Cardiac muscle cell (in vitro differentiated cells and primary cell): ENCODE measurements at regions not wholly inside any gene's neighbourhood (a gene's known extent, or its start where the extent isn't known, plus 50 kb on each side); places are given as distances from the start of the nearest gene placed in this dataset.
A peak's percentile ranks its signal among the peaks of the same experiment; 100 is the strongest.
"Not testable (repeated sequence)": the region's sequence is repeated elsewhere in the genome, so short reads cannot be mapped to it uniquely, and the experiment has no call there.

Experiments used
- DNase-seq, 2 donors: peaks; one replicate each; pipeline versions ENCODE4 v3.0.0 to v3.0.0-alpha.2; 2010 to 2017; ENCODE audit warnings: low read depth in 1 of 2, low spot score in 1 of 2
- H3K27ac ChIP-seq: fragments of 200-600 bp; sonication (generic); 2 replicates; pipeline ENCODE4 v1.5.1; 2016
- H3K27me3 ChIP-seq: fragments of 200-600 bp; sonication (generic); 2 replicates; pipeline ENCODE4 v1.6.0; 2016; ENCODE audit warnings: control low read depth
- H3K36me3 ChIP-seq: fragments of 200-600 bp; sonication (generic); 2 replicates; pipeline ENCODE4 v1.5.1; 2016; ENCODE audit warnings: control low read depth
- H3K4me1 ChIP-seq: fragments of 200-600 bp; sonication (generic); 2 replicates; pipeline ENCODE4 v1.8.1; 2017; ENCODE audit warnings: low read depth, mild to moderate bottlenecking, mixed run types
- H3K4me3 ChIP-seq: fragments of 200-600 bp; sonication (generic); 2 replicates; pipeline ENCODE4 v1.5.1; 2016; ENCODE audit warnings: mild to moderate bottlenecking
- H3K9me3 ChIP-seq: fragments of 200-600 bp; sonication (generic); 2 replicates; pipeline ENCODE4 v1.5.1; 2017; ENCODE audit warnings: low read depth, mild to moderate bottlenecking, control low read depth
- TF ChIP-seq, protein P1 (sequence below): IDR thresholded peaks from 2 replicates; pipeline ENCODE4 v1.5.1; 2012; ENCODE audit warnings: low read depth, mild to moderate bottlenecking, low read length

DNA sequence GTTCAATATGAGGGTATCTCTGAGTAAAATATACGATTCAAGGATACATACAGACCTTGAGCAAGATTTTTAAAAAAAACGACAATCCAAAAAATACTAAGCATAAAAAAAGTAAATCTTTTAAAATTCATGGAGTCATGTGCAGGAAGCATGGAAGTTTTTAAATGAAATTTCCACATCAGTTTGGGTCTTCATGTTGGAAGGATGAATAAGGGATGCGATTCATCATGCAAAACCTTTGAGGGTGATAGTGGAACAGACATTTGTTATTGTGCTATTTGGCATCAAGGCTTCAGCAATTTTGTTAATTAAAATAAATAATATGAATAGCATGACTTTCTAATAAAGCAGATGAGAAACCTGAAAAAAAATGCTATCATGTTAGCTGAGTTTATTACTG lies 815.0 kb upstream of the PCDH10 start:
- Histone ChIP-seq H3K27me3 (no peaks in the 10 kb centered on the region), H3K27ac (no peak overlapping the region), H3K9me3 (no peaks in the 10 kb centered on the region), H3K4me1 (no peaks in the 10 kb centered on the region), H3K36me3 (no peaks in the 10 kb centered on the region), H3K4me3 (no peak overlapping the region)
- TF ChIP-seq, protein P1, sequence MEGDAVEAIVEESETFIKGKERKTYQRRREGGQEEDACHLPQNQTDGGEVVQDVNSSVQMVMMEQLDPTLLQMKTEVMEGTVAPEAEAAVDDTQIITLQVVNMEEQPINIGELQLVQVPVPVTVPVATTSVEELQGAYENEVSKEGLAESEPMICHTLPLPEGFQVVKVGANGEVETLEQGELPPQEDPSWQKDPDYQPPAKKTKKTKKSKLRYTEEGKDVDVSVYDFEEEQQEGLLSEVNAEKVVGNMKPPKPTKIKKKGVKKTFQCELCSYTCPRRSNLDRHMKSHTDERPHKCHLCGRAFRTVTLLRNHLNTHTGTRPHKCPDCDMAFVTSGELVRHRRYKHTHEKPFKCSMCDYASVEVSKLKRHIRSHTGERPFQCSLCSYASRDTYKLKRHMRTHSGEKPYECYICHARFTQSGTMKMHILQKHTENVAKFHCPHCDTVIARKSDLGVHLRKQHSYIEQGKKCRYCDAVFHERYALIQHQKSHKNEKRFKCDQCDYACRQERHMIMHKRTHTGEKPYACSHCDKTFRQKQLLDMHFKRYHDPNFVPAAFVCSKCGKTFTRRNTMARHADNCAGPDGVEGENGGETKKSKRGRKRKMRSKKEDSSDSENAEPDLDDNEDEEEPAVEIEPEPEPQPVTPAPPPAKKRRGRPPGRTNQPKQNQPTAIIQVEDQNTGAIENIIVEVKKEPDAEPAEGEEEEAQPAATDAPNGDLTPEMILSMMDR = no peak
- peak in 1 of 2 donors; percentile 40 for DNase-seq

DNA sequence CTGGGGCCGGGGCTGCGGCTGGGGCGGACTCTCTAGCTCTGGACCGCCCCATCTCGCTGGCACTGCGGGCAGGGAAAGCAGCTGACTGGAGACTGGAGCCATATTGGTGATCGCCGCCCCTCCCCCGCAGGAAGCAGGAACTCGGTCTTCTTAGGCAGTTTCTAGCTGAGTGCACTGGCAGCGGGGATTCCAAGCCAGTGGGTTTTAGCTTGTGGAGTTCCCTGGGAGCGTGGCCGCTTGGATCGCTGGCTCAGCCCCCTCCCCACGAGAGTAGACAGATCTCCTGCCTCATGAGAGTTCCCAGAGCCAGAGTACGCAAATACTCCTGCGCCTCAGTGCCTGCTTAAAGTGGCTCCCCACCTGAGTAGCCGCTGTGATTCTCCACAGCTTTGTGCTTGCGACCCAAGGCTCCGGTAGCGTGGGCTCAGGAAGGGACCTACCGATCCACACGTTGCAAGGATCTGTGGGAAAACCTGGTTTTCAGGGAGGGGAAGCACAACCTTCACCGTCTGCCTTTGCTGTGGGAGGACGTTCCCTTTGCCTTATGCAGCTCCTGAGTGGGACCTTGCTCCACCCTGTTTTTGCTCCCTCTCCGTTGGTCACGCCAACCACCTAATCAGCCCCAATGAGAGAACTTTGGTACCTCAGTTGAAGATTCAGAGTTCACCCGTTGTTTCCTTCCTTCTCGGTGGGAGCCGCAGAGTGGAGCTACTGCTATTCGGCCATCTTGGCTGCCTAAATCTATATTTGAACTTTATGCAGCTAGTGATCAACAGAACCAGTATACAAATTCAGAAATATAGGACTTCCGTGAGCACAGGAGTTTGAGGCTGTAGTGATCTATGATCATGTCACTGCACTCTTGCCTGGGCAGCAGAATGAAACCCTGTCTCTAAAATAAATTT lies 803.9 kb upstream of the PCDH10 start:
- no peaks in the 10 kb centered on the region for H3K36me3 ChIP-seq
- no peak for DNase-seq
- no peaks in the 10 kb centered on the region for H3K4me1 ChIP-seq

DNA sequence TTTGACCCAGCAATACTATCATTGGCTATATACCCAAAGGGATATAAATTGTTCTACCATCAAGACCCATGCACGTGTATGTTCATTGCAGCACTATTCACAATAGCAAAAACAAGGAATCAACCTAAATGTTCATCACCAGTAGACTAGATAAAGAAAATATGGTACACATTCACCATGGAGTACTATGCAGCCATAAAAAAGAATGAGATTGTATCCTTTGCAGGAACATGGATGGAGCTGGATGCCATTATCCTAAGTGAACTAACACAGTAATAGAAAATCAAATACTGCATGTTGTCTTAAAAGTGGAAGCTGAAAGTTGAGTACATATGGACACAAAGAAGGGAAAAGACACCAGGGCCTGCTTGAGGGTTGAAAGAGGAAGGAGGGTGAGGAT lies 803.1 kb upstream of the PCDH10 start:
- no peaks in the 10 kb centered on the region for H3K9me3 ChIP-seq
- no peak overlapping the region for H3K4me3 ChIP-seq
- no peaks in the 10 kb centered on the region for H3K36me3 ChIP-seq
- no peaks in the 10 kb centered on the region for H3K4me1 ChIP-seq
- H3K27me3 ChIP-seq = no peaks in the 10 kb centered on the region
- H3K27ac ChIP-seq = no peak overlapping the region
- no peak for DNase-seq
- TF ChIP-seq, protein P1 = no peak

More for the DNA sequence above, 803.9 kb upstream of the PCDH10 start:
- Histone ChIP-seq H3K27me3 (no peaks in the 10 kb centered on the region), H3K9me3 (no peaks in the 10 kb centered on the region), H3K27ac (no peak overlapping the region), H3K4me3 (no peak overlapping the region)
- TF ChIP-seq, protein P1 = no peak

DNA sequence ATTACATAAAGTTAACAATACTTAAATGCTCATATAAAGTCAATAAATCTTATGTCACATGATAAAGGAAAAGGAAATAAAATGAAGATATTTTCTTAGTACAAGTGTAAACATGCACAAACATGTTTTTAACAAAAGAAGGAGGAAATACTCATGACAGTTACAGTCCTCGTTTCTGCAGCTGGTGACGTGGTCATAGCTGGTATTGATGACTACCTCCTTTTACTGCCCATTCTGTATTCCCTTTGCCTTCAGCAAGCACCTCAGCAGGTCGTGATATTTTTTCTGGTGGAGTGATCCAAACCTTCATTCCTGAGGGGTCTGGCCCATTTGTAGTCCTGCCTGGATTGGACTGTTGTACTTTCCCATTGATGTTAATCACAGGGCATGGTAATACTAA lies 797.5 kb upstream of the PCDH10 start:
- H3K27me3 ChIP-seq = not testable (repeated sequence)

GRCh38 chr4:132382243-132382642 lies 766.9 kb upstream of the PCDH10 start:
- Histone ChIP-seq H3K27me3 (no peaks in the 10 kb centered on the region), H3K4me1 (no peaks in the 10 kb centered on the region), H3K4me3 (no peak overlapping the region), H3K27ac (no peak overlapping the region), H3K36me3 (no peaks in the 10 kb centered on the region), H3K9me3 (no peaks in the 10 kb centered on the region)
- TF ChIP-seq, protein P1 = no peak
- DNase-seq = no peak

More for the DNA sequence above, 797.5 kb upstream of the PCDH10 start:
- not testable (repeated sequence) for H3K9me3 ChIP-seq, H3K36me3 ChIP-seq, DNase-seq, H3K4me1 ChIP-seq, H3K27ac ChIP-seq, H3K4me3 ChIP-seq

DNA sequence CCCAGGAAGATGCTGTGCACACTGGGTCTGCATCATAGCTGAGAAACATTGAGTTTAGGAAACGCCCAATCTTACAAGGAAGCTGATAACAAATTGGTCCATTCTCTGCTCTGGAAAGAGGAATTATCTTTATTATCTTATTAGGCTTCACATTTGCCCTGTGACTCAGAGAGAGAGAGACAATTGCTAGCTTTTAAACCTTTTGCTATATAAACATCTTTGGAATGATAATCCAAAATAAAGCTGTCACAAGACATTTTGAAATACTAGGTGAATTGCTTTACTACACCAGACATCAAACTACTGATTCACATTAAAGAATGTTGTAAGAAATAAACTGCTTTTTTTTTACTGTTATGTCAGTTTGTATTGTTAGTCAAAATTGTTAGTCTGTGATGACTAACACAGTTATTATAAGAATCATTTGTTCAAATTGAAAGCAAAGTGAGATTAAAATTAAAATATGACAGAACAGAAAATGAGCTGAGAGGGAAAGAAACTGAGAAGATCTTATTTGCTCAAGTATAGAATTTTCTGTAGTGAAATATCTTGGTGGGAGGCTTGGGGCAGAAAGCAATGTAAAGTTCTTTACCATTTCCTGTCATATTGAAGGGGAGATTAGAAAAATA lies 765.4 kb upstream of the PCDH10 start:
- no peak for DNase-seq
- H3K9me3 ChIP-seq = no peaks in the 10 kb centered on the region

More for the DNA sequence above, 765.4 kb upstream of the PCDH10 start:
- H3K27me3 ChIP-seq = no peaks in the 10 kb centered on the region
- H3K36me3 ChIP-seq = no peaks in the 10 kb centered on the region
- no peak overlapping the region for H3K27ac ChIP-seq
- H3K4me1 ChIP-seq = no peaks in the 10 kb centered on the region
- TF ChIP-seq, protein P1 = no peak
- no peak overlapping the region for H3K4me3 ChIP-seq
